Tibial nerve (tissue), 4 donors: ENCODE measurements at regions not wholly inside any gene's neighbourhood (a gene's known extent, or its start where the extent isn't known, plus 50 kb on each side); places are given as distances from the start of the nearest gene placed in this dataset.

Experiments used
- DNase-seq, 2 donors: peaks; one replicate each; pipeline ENCODE4 v3.0.0-alpha.2; 2019; ENCODE audit warnings: low spot score in 2 of 2
- H3K27ac ChIP-seq, 4 donors: fragments of 200-600 bp; sonication (generic) in 3 of 4; one replicate each; pipeline ENCODE4 v1.5.1; 2017 to 2019; ENCODE audit warnings: mild to moderate bottlenecking in 1 of 4
- H3K27me3 ChIP-seq, 2 donors: fragments of 200-600 bp; sonication (generic) in 1 of 2; one replicate each; pipeline versions ENCODE4 v1.5.1 to v1.6.0; 2017 to 2019
- H3K36me3 ChIP-seq, 3 donors: fragments of 200-600 bp; sonication (generic); one replicate each; pipeline ENCODE4 v1.5.1; 2018 to 2019
- H3K4me1 ChIP-seq, 4 donors: fragments of 200-600 bp; sonication (generic) in 3 of 4; one replicate each; pipeline ENCODE4 v1.5.1; 2017 to 2019
- H3K4me3 ChIP-seq, 4 donors: fragments of 200-600 bp; sonication (generic) in 3 of 4; one replicate each; pipeline ENCODE4 v1.5.1; 2017 to 2019; ENCODE audit warnings: mild to moderate bottlenecking in 1 of 4, moderate library complexity in 1 of 4
- H3K9me3 ChIP-seq, 4 donors: fragments of 200-600 bp; sonication (generic) in 3 of 4; one replicate each; pipeline ENCODE4 v1.5.1; 2017 to 2019
- CTCF ChIP-seq, 5 experiments: fragments of 200-600 bp in 3 of 5; fragments of 450-650 bp in 2 of 5; sonication (generic) in 3 of 5; IDR thresholded peaks; one replicate each; pipeline ENCODE4 v1.5.1; 2016 to 2019; ENCODE audit warnings: antibody characterized with exemption in 5 of 5, mild to moderate bottlenecking in 3 of 5, moderate library complexity in 2 of 5
- EP300 ChIP-seq, 2 donors: sonication (generic); formaldehyde crosslinking; IDR thresholded peaks; one replicate each; pipeline ENCODE4 v1.6.1; 2017; ENCODE audit warnings: antibody characterized with exemption in 2 of 2, mild to moderate bottlenecking in 1 of 2
- POLR2A ChIP-seq, 2 donors: fragments of 450-650 bp; IDR thresholded peaks; one replicate each; pipeline ENCODE4 v1.6.1; 2017; ENCODE audit warnings: antibody characterized with exemption in 2 of 2, mild to moderate bottlenecking in 2 of 2, moderate library complexity in 2 of 2
- WGBS, 2 donors: methylation state at CpG; one replicate each; pipeline ENCODE4 v1.1.5; 2018; 5-methylcytosine and 5-hydroxymethylcytosine counted together

GRCh38 chr14:28902930-28903329 is 136.3 kb downstream of the FOXG1 start:
- Histone ChIP-seq H3K27me3 (no peaks in the 10 kb centered on the region), H3K4me3 (no peak overlapping the region), H3K9me3 (no peaks in the 10 kb centered on the region), H3K27ac (no peak overlapping the region), H3K4me1 (no peaks in the 10 kb centered on the region), H3K36me3 (no peaks in the 10 kb centered on the region)
- TF ChIP-seq POLR2A (IDR thresholded peaks at IDR 0.05): no peak
- no peak for TF ChIP-seq CTCF (IDR thresholded peaks at IDR 0.05)
- no peak for TF ChIP-seq EP300 (IDR thresholded peaks at IDR 0.05)
- DNase-seq: no peak
- WGBS, 2 donors: 83 to 86% methylated on average over 2 of the region's 2 CpGs

GRCh38 chr14:28911521-28911920 is 144.9 kb downstream of the FOXG1 start:
- Histone ChIP-seq H3K4me1 (no peaks in the 10 kb centered on the region), H3K27me3 (no peaks in the 10 kb centered on the region), H3K4me3 (no peak overlapping the region), H3K36me3 (no peaks in the 10 kb centered on the region), H3K9me3 (no peaks in the 10 kb centered on the region), H3K27ac (no peak overlapping the region)
- no peak for TF ChIP-seq EP300 (IDR thresholded peaks at IDR 0.05)
- no peak for TF ChIP-seq POLR2A (IDR thresholded peaks at IDR 0.05)
- TF ChIP-seq CTCF (IDR thresholded peaks at IDR 0.05): no peak
- DNase-seq: no peak

GRCh38 chr14:28913056-28913455 is 146.5 kb downstream of the FOXG1 start:
- no peaks in the 10 kb centered on the region for H3K4me1 ChIP-seq
- no peak overlapping the region for H3K27ac ChIP-seq
- no peak for TF ChIP-seq CTCF (IDR thresholded peaks at IDR 0.05)
- no peak for TF ChIP-seq POLR2A (IDR thresholded peaks at IDR 0.05)
- TF ChIP-seq EP300 (IDR thresholded peaks at IDR 0.05): no peak
- H3K36me3 ChIP-seq: no peaks in the 10 kb centered on the region
- DNase-seq: no peak
- no peaks in the 10 kb centered on the region for H3K27me3 ChIP-seq
- no peaks in the 10 kb centered on the region for H3K9me3 ChIP-seq
- WGBS, 2 donors: 77 to 95% methylated on average over 1 of the region's 1 CpG
- H3K4me3 ChIP-seq: no peak overlapping the region

- Histone ChIP-seq H3K27ac (no peak overlapping the region), H3K27me3 (no peaks in the 10 kb centered on the region), H3K4me3 (no peak overlapping the region), H3K9me3 (no peaks in the 10 kb centered on the region), H3K36me3 (no peaks in the 10 kb centered on the region), H3K4me1 (no peaks in the 10 kb centered on the region)
- DNase-seq: no peak
- WGBS, 2 donors: 34 to 35% methylated on average over 1 of the region's 1 CpG
- TF ChIP-seq POLR2A (IDR thresholded peaks at IDR 0.05) (no peak), CTCF (IDR thresholded peaks at IDR 0.05) (no peak), EP300 (IDR thresholded peaks at IDR 0.05) (no peak)
Measured at GRCh38 chr14:28926122-28926521, 159.5 kb downstream of the FOXG1 start.

GRCh38 chr14:28931999-28932398 is 165.4 kb downstream of the FOXG1 start:
- no peak for TF ChIP-seq CTCF (IDR thresholded peaks at IDR 0.05)
- no peak for TF ChIP-seq POLR2A (IDR thresholded peaks at IDR 0.05)
- no peak for TF ChIP-seq EP300 (IDR thresholded peaks at IDR 0.05)
- DNase-seq: no peak
- 60 to 88% methylated on average over 2 of the region's 2 CpGs for WGBS, 2 donors

More at GRCh38 chr14:28931999-28932398, 165.4 kb downstream of the FOXG1 start:
- Histone ChIP-seq H3K36me3 (no peaks in the 10 kb centered on the region), H3K27ac (no peak overlapping the region), H3K4me3 (no peak overlapping the region), H3K27me3 (no peaks in the 10 kb centered on the region), H3K4me1 (no peaks in the 10 kb centered on the region), H3K9me3 (peaks cover 0 to 14% (median 3%) of the 10 kb centered on the region in 4 donors)
